Activated CD8-positive, alpha-beta memory T cell treated with anti-CD3 and anti-CD28 coated beads, Interleukin-2, amount 10 ng/mL, durations not matched to agents 7 days and 5 days (primary cell): ENCODE measurements at regions not wholly inside any gene's neighbourhood (a gene's known extent, or its start where the extent isn't known, plus 50 kb on each side); places are given as distances from the start of the nearest gene placed in this dataset.

Experiments used
- ATAC-seq: fragments of 150-1000 bp; cut with Tn5 transposase; one replicate; pipeline ENCODE4 v1.10.0; 2021; ENCODE audit warnings: moderate library complexity
- CTCF ChIA-PET: fragments of 350-600 bp; sonication (Branson Sonifier 250); formaldehyde crosslinking; loops from one replicate; lab custom pipeline; 2021; ENCODE audit warnings: antibody characterized with exemption; lab: Charles Lee
- DNase-seq: peaks from one replicate; pipeline ENCODE4 v3.0.0-alpha.2; 2020
- H3K27ac Mint-ChIP-seq: one replicate; pipeline ENCODE4 v1.8.0; 2021; ENCODE audit warnings: mild to moderate bottlenecking, mixed read lengths
- H3K27me3 Mint-ChIP-seq: one replicate; pipeline ENCODE4 v1.8.0; 2021; ENCODE audit warnings: mixed read lengths
- H3K36me3 Mint-ChIP-seq: one replicate; pipeline ENCODE4 v1.8.0; 2021; ENCODE audit warnings: mild to moderate bottlenecking, mixed read lengths
- H3K4me1 Mint-ChIP-seq: one replicate; pipeline ENCODE4 v1.8.0; 2021; ENCODE audit warnings: mixed read lengths
- H3K4me3 Mint-ChIP-seq: one replicate; pipeline ENCODE4 v1.8.0; 2021; ENCODE audit warnings: mild to moderate bottlenecking, moderate library complexity, mixed read lengths
- H3K9me3 Mint-ChIP-seq: one replicate; pipeline ENCODE4 v1.8.0; 2022; ENCODE audit warnings: low read depth, mixed read lengths

- H3K27me3 Mint-ChIP-seq: peaks cover 45% of the 10 kb centered on the region
Measured at GRCh38 chr15:39361497-39361896, 219.4 kb upstream of the THBS1 start.

GRCh38 chr15:39362821-39363561, 217.9 kb upstream of the THBS1 start:
- Mint-ChIP-seq H3K36me3 (no peaks in the 10 kb centered on the region), H3K9me3 (no peaks in the 10 kb centered on the region), H3K4me3 (no peak overlapping the region), H3K27me3 (peaks cover 37% of the 10 kb centered on the region), H3K27ac (no peak overlapping the region), H3K4me1 (no peaks in the 10 kb centered on the region)
- CTCF ChIA-PET: no interaction called here
- ATAC-seq (no peak), DNase-seq (no peak)

More at GRCh38 chr15:39361497-39361896, 219.4 kb upstream of the THBS1 start:
- ATAC-seq (no peak), DNase-seq (no peak)
- no peak overlapping the region for H3K27ac Mint-ChIP-seq
- no peaks in the 10 kb centered on the region for H3K9me3 Mint-ChIP-seq
- no peaks in the 10 kb centered on the region for H3K4me1 Mint-ChIP-seq
- H3K36me3 Mint-ChIP-seq: no peaks in the 10 kb centered on the region
- CTCF ChIA-PET: no interaction called here
- no peak overlapping the region for H3K4me3 Mint-ChIP-seq

GRCh38 chr15:39363761-39364586, 216.9 kb upstream of the THBS1 start:
- Mint-ChIP-seq H3K36me3 (no peaks in the 10 kb centered on the region), H3K4me3 (no peak overlapping the region), H3K27ac (no peak overlapping the region), H3K27me3 (peaks cover 37% of the 10 kb centered on the region), H3K4me1 (no peaks in the 10 kb centered on the region), H3K9me3 (no peaks in the 10 kb centered on the region)
- CTCF ChIA-PET: no interaction called here
- DNase-seq (no peak), ATAC-seq (no peak)

GRCh38 chr15:39364721-39365120, 216.2 kb upstream of the THBS1 start:
- peaks cover 30% of the 10 kb centered on the region for H3K27me3 Mint-ChIP-seq

GRCh38 chr15:39365161-39365560, 215.7 kb upstream of the THBS1 start:
- no peaks in the 10 kb centered on the region for H3K36me3 Mint-ChIP-seq
- H3K4me1 Mint-ChIP-seq: no peaks in the 10 kb centered on the region
- CTCF ChIA-PET: no interaction called here
- peaks cover 28% of the 10 kb centered on the region for H3K27me3 Mint-ChIP-seq
- H3K27ac Mint-ChIP-seq: no peak overlapping the region
- H3K9me3 Mint-ChIP-seq: no peaks in the 10 kb centered on the region
- DNase-seq (no peak), ATAC-seq (no peak)
- no peak overlapping the region for H3K4me3 Mint-ChIP-seq

More at GRCh38 chr15:39364721-39365120, 216.2 kb upstream of the THBS1 start:
- H3K4me1 Mint-ChIP-seq: no peaks in the 10 kb centered on the region
- DNase-seq (no peak), ATAC-seq (no peak)
- no peaks in the 10 kb centered on the region for H3K9me3 Mint-ChIP-seq
- no peak overlapping the region for H3K27ac Mint-ChIP-seq
- CTCF ChIA-PET: no interaction called here
- H3K36me3 Mint-ChIP-seq: no peaks in the 10 kb centered on the region
- H3K4me3 Mint-ChIP-seq: no peak overlapping the region

GRCh38 chr15:39365873-39366272, 215.0 kb upstream of the THBS1 start:
- Mint-ChIP-seq H3K27ac (no peak overlapping the region), H3K27me3 (peaks cover 24% of the 10 kb centered on the region), H3K36me3 (no peaks in the 10 kb centered on the region), H3K4me3 (no peak overlapping the region), H3K4me1 (no peaks in the 10 kb centered on the region), H3K9me3 (peaks cover 1% of the 10 kb centered on the region)
- no peak for ATAC-seq
- CTCF ChIA-PET: no interaction called here
- DNase-seq: no peak

GRCh38 chr15:39367596-39367995, 213.3 kb upstream of the THBS1 start:
- peaks cover 4% of the 10 kb centered on the region for H3K9me3 Mint-ChIP-seq
- CTCF ChIA-PET: no interaction called here
- DNase-seq: no peak
- no peaks in the 10 kb centered on the region for H3K36me3 Mint-ChIP-seq
- H3K27me3 Mint-ChIP-seq: peaks cover 23% of the 10 kb centered on the region
- H3K4me3 Mint-ChIP-seq: no peak overlapping the region
- H3K27ac Mint-ChIP-seq: no peak overlapping the region
- no peaks in the 10 kb centered on the region for H3K4me1 Mint-ChIP-seq
- ATAC-seq: no peak

- Mint-ChIP-seq H3K4me1 (no peaks in the 10 kb centered on the region), H3K36me3 (no peaks in the 10 kb centered on the region), H3K4me3 (no peak overlapping the region), H3K9me3 (peaks cover 4% of the 10 kb centered on the region), H3K27me3 (peaks cover 22% of the 10 kb centered on the region), H3K27ac (no peak overlapping the region)
- no peak for ATAC-seq
- CTCF ChIA-PET: no interaction called here
- no peak for DNase-seq
Measured at GRCh38 chr15:39369768-39370167, 211.1 kb upstream of the THBS1 start.

- H3K4me1 Mint-ChIP-seq: no peaks in the 10 kb centered on the region
- no peaks in the 10 kb centered on the region for H3K36me3 Mint-ChIP-seq
- CTCF ChIA-PET: no interaction called here
Measured at GRCh38 chr15:39376371-39376909, 204.4 kb upstream of the THBS1 start.

GRCh38 chr15:39381517-39381916, 199.4 kb upstream of the THBS1 start:
- Mint-ChIP-seq H3K27me3 (peaks cover 31% of the 10 kb centered on the region), H3K36me3 (no peaks in the 10 kb centered on the region), H3K9me3 (no peaks in the 10 kb centered on the region), H3K4me3 (no peak overlapping the region), H3K27ac (no peak overlapping the region), H3K4me1 (no peaks in the 10 kb centered on the region)
- DNase-seq: no peak
- no peak for ATAC-seq
- CTCF ChIA-PET: no interaction called here

More at GRCh38 chr15:39376371-39376909, 204.4 kb upstream of the THBS1 start:
- Mint-ChIP-seq H3K9me3 (no peaks in the 10 kb centered on the region), H3K27ac (no peak overlapping the region), H3K27me3 (peaks cover 35% of the 10 kb centered on the region), H3K4me3 (no peak overlapping the region)
- ATAC-seq: no peak
- no peak for DNase-seq

- CTCF ChIA-PET: no interaction called here
- Mint-ChIP-seq H3K4me3 (no peak overlapping the region), H3K9me3 (no peaks in the 10 kb centered on the region), H3K4me1 (no peaks in the 10 kb centered on the region), H3K27me3 (peaks cover 22% of the 10 kb centered on the region), H3K27ac (no peak overlapping the region), H3K36me3 (no peaks in the 10 kb centered on the region)
- DNase-seq (no peak), ATAC-seq (no peak)
Measured at GRCh38 chr15:39388118-39388517, 192.8 kb upstream of the THBS1 start.

- no peaks in the 10 kb centered on the region for H3K9me3 Mint-ChIP-seq
- DNase-seq: no peak
- CTCF ChIA-PET: no interaction called here
- H3K36me3 Mint-ChIP-seq: no peaks in the 10 kb centered on the region
- no peak overlapping the region for H3K4me3 Mint-ChIP-seq
- peaks cover 6% of the 10 kb centered on the region for H3K4me1 Mint-ChIP-seq
- H3K27ac Mint-ChIP-seq: no peak overlapping the region
- peaks cover 31% of the 10 kb centered on the region for H3K27me3 Mint-ChIP-seq
- ATAC-seq: no peak
Measured at GRCh38 chr15:39391230-39391629, 189.6 kb upstream of the THBS1 start.

GRCh38 chr15:39392469-39393047, 188.3 kb upstream of the THBS1 start:
- H3K4me1 Mint-ChIP-seq: peaks cover 6% of the 10 kb centered on the region
- H3K4me3 Mint-ChIP-seq: no peak overlapping the region
- CTCF ChIA-PET: no interaction called here
- no peaks in the 10 kb centered on the region for H3K36me3 Mint-ChIP-seq
- H3K27ac Mint-ChIP-seq: no peak overlapping the region
- ATAC-seq (no peak), DNase-seq (no peak)
- H3K9me3 Mint-ChIP-seq: no peaks in the 10 kb centered on the region
- peaks cover 38% of the 10 kb centered on the region for H3K27me3 Mint-ChIP-seq
